H1 (cell line): ENCODE measurements at regions not wholly inside any gene's neighbourhood (a gene's known extent, or its start where the extent isn't known, plus 50 kb on each side); places are given as distances from the start of the nearest gene placed in this dataset.

Experiments
- CTCF ChIA-PET: fragments of 300-600 bp; sonication (Branson Sonifier 250); formaldehyde crosslinking; loops from one replicate; lab custom pipeline; 2021; ENCODE audit not compliant: partially characterized antibody; lab: Charles Lee
- POLR2A ChIA-PET: fragments of 300-600 bp; sonication (Branson Sonifier 250); formaldehyde crosslinking; loops from one replicate; lab custom pipeline; 2021; ENCODE audit warnings: inconsistent platforms; ENCODE audit not compliant: partially characterized antibody; lab: Charles Lee
- DNase-seq, 2 experiments: peaks; one replicate each; pipeline versions ENCODE4 v3.0.0 to v3.0.0-alpha.2; 2010 to 2022; ENCODE audit warnings: low spot score in 2 of 2, low read depth in 1 of 2, mixed read lengths in 1 of 2
- FAIRE-seq: peaks from 2 replicates; lab custom pipeline; 2011; peaks lifted over from hg19 to GRCh38; lab: Jason Lieb, UNC
- H2AFZ ChIP-seq: 2 replicates; pipeline ENCODE4 v1.8.1; 2012; ENCODE audit warnings: low read length, inconsistent platforms
- H2AK5ac ChIP-seq: 2 replicates; pipeline ENCODE4 v1.6.1; 2013; ENCODE audit warnings: low read depth, low read length
- H2BK120ac ChIP-seq: replicated peaks from 2 replicates; pipeline ENCODE3; 2013; ENCODE audit warnings: low read depth, low read length, inconsistent platforms
- H2BK12ac ChIP-seq: 2 replicates; pipeline ENCODE4 v1.6.1; 2013; ENCODE audit warnings: low read depth, low read length
- H2BK15ac ChIP-seq: 2 replicates; pipeline ENCODE4 v1.6.1; 2013; ENCODE audit warnings: low read length
- H2BK20ac ChIP-seq: 2 replicates; pipeline ENCODE4 v1.6.1; 2013; ENCODE audit warnings: low read length
- H2BK5ac ChIP-seq: 2 replicates; pipeline ENCODE4 v1.6.1; 2013; ENCODE audit warnings: low read depth, low read length
- H3K14ac ChIP-seq: 2 replicates; pipeline ENCODE4 v1.6.1; 2013; ENCODE audit warnings: inconsistent platforms; ENCODE audit not compliant: insufficient read length
- H3K18ac ChIP-seq: 2 replicates; pipeline ENCODE4 v1.6.1; 2013; ENCODE audit warnings: low read length; ENCODE audit errors: extremely low read depth
- H3K23ac ChIP-seq: 2 replicates; pipeline ENCODE4 v1.6.1; 2013; ENCODE audit warnings: inconsistent platforms; ENCODE audit not compliant: insufficient read length
- H3K23me2 ChIP-seq: 2 replicates; pipeline ENCODE4 v1.6.1; 2013; ENCODE audit warnings: low read depth, low read length
- H3K27ac ChIP-seq: 2 replicates; pipeline ENCODE4 v1.6.1; 2011; ENCODE audit warnings: low read depth, low read length, inconsistent platforms
- H3K27me3 ChIP-seq, 4 experiments: replicated peaks in 1 of 4; 1 replicate in 1 of 4; 2 replicates in 3 of 4; pipeline versions ENCODE4 v1.6.1 to v1.8.1; 2011 to 2013; ENCODE audit warnings: low read length in 3 of 4, mild to moderate bottlenecking in 3 of 4, inconsistent platforms in 2 of 4, mixed read lengths in 2 of 4, moderate library complexity in 1 of 4; ENCODE audit not compliant: control insufficient read depth in 3 of 4, insufficient read depth in 3 of 4; ENCODE audit errors: extremely low read depth in 1 of 4
- H3K36me3 ChIP-seq, 4 experiments: 2 replicates each; pipeline versions ENCODE4 v1.6.1 to v1.8.1; 2011 to 2013; ENCODE audit warnings: mild to moderate bottlenecking in 4 of 4, low read length in 3 of 4, moderate library complexity in 2 of 4, control low read depth in 1 of 4, inconsistent platforms in 1 of 4; ENCODE audit not compliant: insufficient read depth in 4 of 4, control insufficient read depth in 2 of 4
- H3K4ac ChIP-seq: replicated peaks from 2 replicates; pipeline ENCODE3; 2013; ENCODE audit warnings: low read length, low read depth, mixed read lengths, inconsistent platforms; ENCODE audit not compliant: insufficient read length
- H3K4me1 ChIP-seq, 4 experiments: replicated peaks in 1 of 4; 1 replicate in 1 of 4; 2 replicates in 3 of 4; pipeline versions ENCODE4 v1.6.1 to v1.8.1; 2011 to 2013; ENCODE audit warnings: low read length in 3 of 4, inconsistent platforms in 2 of 4, mixed read lengths in 1 of 4; ENCODE audit not compliant: insufficient read depth in 4 of 4, control insufficient read depth in 3 of 4
- H3K4me2 ChIP-seq, 2 experiments: 2 replicates each; pipeline versions ENCODE4 v1.6.1 to v1.8.1; 2011 to 2013; ENCODE audit warnings: low read depth in 2 of 2, low read length in 2 of 2, control low read depth in 1 of 2, inconsistent platforms in 1 of 2, mild to moderate bottlenecking in 1 of 2; ENCODE audit not compliant: insufficient read depth in 1 of 2
- H3K4me3 ChIP-seq, 4 experiments: fragments of 200-600, 300-600 bp in 1 of 4; sonication (generic), shearing (Covaris generic), sonication (Bioruptor Twin) in 1 of 4; 2 replicates each; pipeline versions ENCODE4 v1.5.1 to v1.8.1; 2011 to 2016; ENCODE audit warnings: low read length in 4 of 4, low read depth in 3 of 4, control low read depth in 2 of 4, inconsistent platforms in 2 of 4, mild to moderate bottlenecking in 2 of 4, mixed read lengths in 1 of 4, moderate library complexity in 1 of 4; ENCODE audit not compliant: insufficient read depth in 2 of 4; ENCODE audit errors: extremely low read depth in 1 of 4
- H3K56ac ChIP-seq: replicated peaks from 2 replicates; pipeline ENCODE3; 2013; ENCODE audit warnings: low read depth, mild to moderate bottlenecking, mixed read lengths, low read length, inconsistent platforms; ENCODE audit not compliant: insufficient read length
- H3K79me1 ChIP-seq: 2 replicates; pipeline ENCODE4 v1.6.1; 2013; ENCODE audit warnings: low read depth, low read length, control low read depth
- H3K79me2 ChIP-seq, 2 experiments: 2 replicates each; pipeline versions ENCODE4 v1.6.1 to v1.8.1; 2012 to 2013; ENCODE audit warnings: low read length in 2 of 2, mild to moderate bottlenecking in 2 of 2, inconsistent platforms in 1 of 2; ENCODE audit not compliant: insufficient read depth in 2 of 2, control insufficient read depth in 1 of 2
- H3K9ac ChIP-seq, 4 experiments: replicated peaks in 1 of 4; 1 replicate in 1 of 4; 2 replicates in 3 of 4; pipeline versions ENCODE4 v1.6.1 to v1.8.1; 2011 to 2013; ENCODE audit warnings: low read depth in 3 of 4, low read length in 3 of 4, control low read depth in 2 of 4, mild to moderate bottlenecking in 2 of 4, moderate library complexity in 2 of 4, inconsistent platforms in 1 of 4; ENCODE audit errors: extremely low read depth in 1 of 4
- H3K9me3 ChIP-seq, 2 experiments: 2 replicates each; pipeline versions ENCODE4 v1.6.1 to v1.8.1; 2012 to 2013; ENCODE audit warnings: mild to moderate bottlenecking in 2 of 2, moderate library complexity in 2 of 2, control low read depth in 1 of 2, inconsistent platforms in 1 of 2, low read depth in 1 of 2, low read length in 1 of 2, mixed read lengths in 1 of 2; ENCODE audit not compliant: insufficient read depth in 2 of 2
- H4K20me1 ChIP-seq, 2 experiments: replicated peaks in 1 of 2; 2 replicates each; pipeline versions ENCODE3 to v1.8.1; 2011 to 2013; ENCODE audit warnings: inconsistent platforms in 2 of 2, low read length in 2 of 2, mild to moderate bottlenecking in 1 of 2; ENCODE audit not compliant: insufficient read depth in 2 of 2, control insufficient read depth in 1 of 2
- H4K5ac ChIP-seq: 2 replicates; pipeline ENCODE4 v1.6.1; 2013; ENCODE audit warnings: low read length, low read depth, mixed read lengths, inconsistent platforms; ENCODE audit not compliant: insufficient read length
- H4K8ac ChIP-seq: 2 replicates; pipeline ENCODE4 v1.8.0; 2013; ENCODE audit warnings: mild to moderate bottlenecking, moderate library complexity, low read length, inconsistent platforms; ENCODE audit not compliant: insufficient read depth; ENCODE audit errors: extremely low read depth
- H4K91ac ChIP-seq: replicated peaks from 2 replicates; pipeline ENCODE3; 2013; ENCODE audit warnings: low read length, mixed read lengths, inconsistent platforms; ENCODE audit not compliant: insufficient read length
- CHD2 ChIP-seq: IDR thresholded peaks from 2 replicates; pipeline ENCODE4 v1.6.1; 2012; ENCODE audit warnings: low read length, improper control_type of control experiment
- CREB1 ChIP-seq: IDR thresholded peaks from 2 replicates; pipeline ENCODE4 v1.6.1; 2012; ENCODE audit warnings: inconsistent platforms
- CTBP2 ChIP-seq: IDR thresholded peaks from 2 replicates; pipeline ENCODE4 v1.7.0; 2011; ENCODE audit warnings: borderline replicate concordance, mild to moderate bottlenecking, moderate library complexity, mixed read lengths, low read length; ENCODE audit not compliant: insufficient read depth, insufficient read length
- CTCF ChIP-seq, 3 experiments: IDR thresholded peaks; 1 replicate in 2 of 3; 2 replicates in 1 of 3; pipeline versions ENCODE4 v1.5.1 to v1.6.1; 2011; ENCODE audit warnings: low read length in 3 of 3, mild to moderate bottlenecking in 3 of 3, inconsistent platforms in 2 of 3, low read depth in 1 of 3, moderate library complexity in 1 of 3; ENCODE audit not compliant: insufficient read depth in 1 of 3; ENCODE audit errors: control extremely low read depth in 1 of 3
- GTF2F1 ChIP-seq: IDR thresholded peaks from 2 replicates; pipeline ENCODE4 v1.6.1; 2012; ENCODE audit warnings: low read depth, low read length, improper control_type of control experiment, borderline replicate concordance
- HDAC2 ChIP-seq, 2 experiments: fragments of 300-600 bp in 1 of 2; sonication (generic) in 1 of 2; IDR thresholded peaks; 2 replicates each; pipeline ENCODE4 v1.6.1; 2011 to 2012; ENCODE audit warnings: low read depth in 2 of 2, low read length in 2 of 2, mild to moderate bottlenecking in 2 of 2, moderate library complexity in 2 of 2, borderline replicate concordance in 1 of 2, inconsistent platforms in 1 of 2
- HDAC6 ChIP-seq: IDR thresholded peaks from one replicate; pipeline ENCODE4 v1.7.1; 2012; ENCODE audit warnings: low read depth, mild to moderate bottlenecking, inconsistent platforms, low read length, moderate library complexity
- KDM4A ChIP-seq: IDR thresholded peaks from one replicate; pipeline ENCODE4 v1.7.1; 2012; ENCODE audit warnings: low read depth, mild to moderate bottlenecking, moderate library complexity, low read length, inconsistent platforms; ENCODE audit not compliant: severe bottlenecking
- NRF1 ChIP-seq: IDR thresholded peaks from 2 replicates; pipeline ENCODE4 v1.6.1; 2011; ENCODE audit warnings: mild to moderate bottlenecking, low read depth, low read length, improper control_type of control experiment
- TEAD4 ChIP-seq: IDR thresholded peaks from 2 replicates; pipeline ENCODE4 v1.6.1; 2012; ENCODE audit warnings: low read depth, low read length, inconsistent platforms, mixed read lengths
- ZNF274 ChIP-seq: IDR thresholded peaks from 2 replicates; pipeline ENCODE4 v1.7.0; 2012; ENCODE audit warnings: low read length, borderline replicate concordance; ENCODE audit errors: extremely low read depth
- WGBS, 2 experiments: shearing (Covaris generic) in 1 of 2; methylation state at CpG; one replicate each; pipeline versions ENCODE4 v1.1.6 to v1.1.7; 2013 to 2015; ENCODE audit warnings: low lambda C conversion rate in 2 of 2, mixed read lengths in 2 of 2, inconsistent platforms in 1 of 2, low coverage in 1 of 2, missing lambda C conversion rate in 1 of 2; ENCODE audit not compliant: insufficient replicate concordance in 2 of 2, insufficient coverage in 1 of 2, insufficient read length in 1 of 2; ENCODE audit errors: extremely low coverage in 1 of 2, missing lambda C conversion rate in 1 of 2; 5-methylcytosine and 5-hydroxymethylcytosine counted together

GRCh38 chr20:17168026-17168612 is 58.7 kb upstream of the PCSK2 start:
- H3K4ac ChIP-seq = no peak overlapping the region
- no peak overlapping the region for H2BK15ac ChIP-seq
- no peaks in the 10 kb centered on the region for H4K20me1 ChIP-seq
- H2AK5ac ChIP-seq = no peak overlapping the region
- no peak overlapping the region for H3K9ac ChIP-seq
- H4K8ac ChIP-seq = no peak overlapping the region
- H3K36me3 ChIP-seq = no peaks in the 10 kb centered on the region
- H2BK12ac ChIP-seq = no peak overlapping the region
- H2BK120ac ChIP-seq = no peak overlapping the region
- H2BK5ac ChIP-seq = no peak overlapping the region
- no peak overlapping the region for H3K14ac ChIP-seq
- no peak overlapping the region for H3K23ac ChIP-seq
- no peak overlapping the region for H3K56ac ChIP-seq
- H3K4me2 ChIP-seq = no peak overlapping the region
- no peak overlapping the region for H3K4me3 ChIP-seq
- DNase-seq (no peak), FAIRE-seq (no peak)
- H4K91ac ChIP-seq = no peak overlapping the region
- H3K23me2 ChIP-seq = no peaks in the 10 kb centered on the region
- no peak overlapping the region for H3K27ac ChIP-seq
- no peaks in the 10 kb centered on the region for H3K9me3 ChIP-seq
- no peaks in the 10 kb centered on the region for H3K79me2 ChIP-seq
- H3K4me1 ChIP-seq = no peaks in the 10 kb centered on the region; a peak in 1 of 7 replicates
- no peak overlapping the region for H2BK20ac ChIP-seq
- no peaks in the 10 kb centered on the region for H3K27me3 ChIP-seq
- H3K79me1 ChIP-seq = no peaks in the 10 kb centered on the region
- 82% methylated on average over 4 of the region's 4 CpGs; no CpG with 5 or more reads in 1 of the 2 experiments for WGBS, 2 experiments
- H3K18ac ChIP-seq = no peak overlapping the region
- no peak overlapping the region for H4K5ac ChIP-seq
- POLR2A ChIA-PET = no interaction called here
- CTCF ChIA-PET = interaction anchor here (0.6 to 1.4 kb wide), 3 partner anchors 9 to 264 kb away, joined by 3 to 4 read pairs (median 3); no protein-coding TSS in a partner anchor
- H2AFZ ChIP-seq = peak overlapping the region; percentile 39; the same call in 1 of the 2 replicates
- no peak for TF ChIP-seq GTF2F1
- no peak for TF ChIP-seq CHD2
- TF ChIP-seq HDAC2 (IDR thresholded peaks at IDR 0.05; ENCODE audit: borderline replicate concordance in 1 of 2, low read depth in 2 of 2, low read length in 2 of 2) = no peak
- TF ChIP-seq CREB1 = no peak
- no peak for TF ChIP-seq KDM4A
- TF ChIP-seq TEAD4 = no peak
- no peak for TF ChIP-seq ZNF274
- TF ChIP-seq CTBP2 = no peak
- TF ChIP-seq HDAC6 = no peak
- TF ChIP-seq NRF1 = no peak
- TF ChIP-seq CTCF (IDR thresholded peaks at IDR 0.05; ENCODE audit: control extremely low read depth in 1 of 3, insufficient read depth in 1 of 3, low read depth in 1 of 3, low read length in 3 of 3) = no peak
